Small intestine (tissue), 7 donors: ENCODE measurements at regions not wholly inside any gene's neighbourhood (a gene's known extent, or its start where the extent isn't known, plus 50 kb on each side); places are given as distances from the start of the nearest gene placed in this dataset.
A peak's percentile ranks its signal among the peaks of the same experiment; 100 is the strongest.

Source experiments
- DNase-seq, 2 donors: peaks; one replicate each; pipeline versions ENCODE4 v3.0.0 to v3.0.0-alpha.2; 2013
- FAIRE-seq: peaks from 2 replicates; lab custom pipeline; 2012; peaks lifted over from hg19 to GRCh38; lab: Jason Lieb, UNC
- H3K27ac ChIP-seq, 3 donors: one replicate each; pipeline ENCODE4 v1.5.1; 2013; ENCODE audit warnings: low read length in 2 of 3, mild to moderate bottlenecking in 2 of 3, control low read depth in 1 of 3, inconsistent platforms in 1 of 3, low read depth in 1 of 3, moderate library complexity in 1 of 3
- H3K27me3 ChIP-seq, 3 donors: one replicate each; pipeline ENCODE4 v1.6.1; 2013; ENCODE audit warnings: low read length in 3 of 3, inconsistent platforms in 1 of 3; ENCODE audit not compliant: control insufficient read depth in 3 of 3, insufficient read depth in 3 of 3
- H3K36me3 ChIP-seq, 3 donors: one replicate each; pipeline ENCODE4 v1.6.1; 2013; ENCODE audit warnings: low read length in 3 of 3, inconsistent platforms in 1 of 3, low read depth in 1 of 3, mild to moderate bottlenecking in 1 of 3, moderate library complexity in 1 of 3; ENCODE audit not compliant: control insufficient read depth in 3 of 3, insufficient read depth in 2 of 3
- H3K4me1 ChIP-seq, 3 donors: one replicate each; pipeline ENCODE4 v1.6.1; 2013; ENCODE audit warnings: low read length in 2 of 3, inconsistent platforms in 1 of 3, low read depth in 1 of 3, mild to moderate bottlenecking in 1 of 3, moderate library complexity in 1 of 3; ENCODE audit not compliant: control insufficient read depth in 3 of 3, insufficient read depth in 2 of 3
- H3K4me3 ChIP-seq, 3 donors: one replicate each; pipeline ENCODE4 v1.5.1; 2013; ENCODE audit warnings: low read length in 3 of 3, control low read depth in 1 of 3, inconsistent platforms in 1 of 3, low read depth in 1 of 3, mild to moderate bottlenecking in 1 of 3, moderate library complexity in 1 of 3
- H3K9me3 ChIP-seq, 2 donors: one replicate each; pipeline ENCODE4 v1.6.1; 2013; ENCODE audit warnings: low read depth in 1 of 2, low read length in 1 of 2; ENCODE audit not compliant: control insufficient read depth in 2 of 2, insufficient read depth in 1 of 2
- WGBS, 3 donors: extraction: QIAGEN DNeasy Blood & Tissue Kit; methylation state at CpG; one replicate each; pipeline ENCODE4 v1.1.7; 2013; 5-methylcytosine and 5-hydroxymethylcytosine counted together
- donor health status: healthy with polysubstance abuse.
- donor health status: control.
- donor health status: control.
- donor health status: Bipolar disorder and iron deficiency.
- donor health status: healthy.

- Histone ChIP-seq H3K36me3 (no peaks in the 10 kb centered on the region), H3K27ac (no peak overlapping the region), H3K27me3 (no peaks in the 10 kb centered on the region), H3K4me1 (no peaks in the 10 kb centered on the region), H3K4me3 (no peak overlapping the region), H3K9me3 (no peaks in the 10 kb centered on the region)
- no peak for FAIRE-seq
- DNase-seq, result no peak
- 74 to 80% (median 76%) methylated on average over 9 of the region's 9 CpGs for WGBS, 3 donors
Observed at GRCh38 chr5:82858151-82859025, 218.8 kb downstream of the TMEM167A start.

GRCh38 chr5:82855893-82856550 lies 221.2 kb downstream of the TMEM167A start:
- Histone ChIP-seq H3K4me3 (no peak overlapping the region), H3K4me1 (no peaks in the 10 kb centered on the region), H3K9me3 (no peaks in the 10 kb centered on the region), H3K27ac (peak overlapping the region in 1 of 3 donors; percentile 30), H3K27me3 (no peaks in the 10 kb centered on the region), H3K36me3 (no peaks in the 10 kb centered on the region)
- FAIRE-seq (no peak), DNase-seq (peak in 1 of 2 donors; percentile 10)
- 52 to 67% (median 57%) methylated on average over 5 of the region's 5 CpGs for WGBS, 3 donors

- no peak overlapping the region for H3K4me3 ChIP-seq
- peaks cover 0 to 2% (median 0%) of the 10 kb centered on the region in 3 donors for H3K4me1 ChIP-seq
- no peak overlapping the region for H3K27ac ChIP-seq
- H3K36me3 ChIP-seq, result no peaks in the 10 kb centered on the region
- H3K27me3 ChIP-seq, result no peaks in the 10 kb centered on the region
- 76 to 86% (median 81%) methylated on average over 3 of the region's 3 CpGs for WGBS, 3 donors
- no peaks in the 10 kb centered on the region for H3K9me3 ChIP-seq
- FAIRE-seq, result no peak
- DNase-seq, result no peak
Observed at GRCh38 chr5:82854956-82855355, 222.2 kb downstream of the TMEM167A start.

- FAIRE-seq (no peak), DNase-seq (no peak)
- Histone ChIP-seq H3K4me1 (peaks cover 0 to 2% (median 0%) of the 10 kb centered on the region in 3 donors), H3K27me3 (no peaks in the 10 kb centered on the region), H3K4me3 (no peak overlapping the region), H3K27ac (no peak overlapping the region), H3K36me3 (no peaks in the 10 kb centered on the region), H3K9me3 (peaks cover 0 to 5% of the 10 kb centered on the region in 2 donors)
- 67 to 70% (median 69%) methylated on average over 3 of the region's 3 CpGs for WGBS, 3 donors
Observed at GRCh38 chr5:82851471-82851870, 225.7 kb downstream of the TMEM167A start.

GRCh38 chr5:82850393-82850792 lies 226.8 kb downstream of the TMEM167A start:
- Histone ChIP-seq H3K27me3 (no peaks in the 10 kb centered on the region), H3K36me3 (no peaks in the 10 kb centered on the region), H3K4me1 (peaks cover 0 to 2% (median 0%) of the 10 kb centered on the region in 3 donors), H3K27ac (no peak overlapping the region), H3K4me3 (no peak overlapping the region), H3K9me3 (peaks cover 0 to 5% of the 10 kb centered on the region in 2 donors)
- no peak for FAIRE-seq
- 88 to 92% (median 89%) methylated on average over 2 of the region's 2 CpGs for WGBS, 3 donors
- no peak for DNase-seq

- Histone ChIP-seq H3K4me3 (no peak overlapping the region), H3K9me3 (peaks cover 0 to 5% of the 10 kb centered on the region in 2 donors), H3K27me3 (no peaks in the 10 kb centered on the region), H3K27ac (no peak overlapping the region), H3K4me1 (peaks cover 0 to 2% (median 0%) of the 10 kb centered on the region in 3 donors), H3K36me3 (no peaks in the 10 kb centered on the region)
- DNase-seq, result no peak
- FAIRE-seq, result no peak
Observed at GRCh38 chr5:82849885-82850284, 227.3 kb downstream of the TMEM167A start.

- Histone ChIP-seq H3K27ac (no peak overlapping the region), H3K4me3 (no peak overlapping the region), H3K4me1 (peaks cover 0 to 2% (median 0%) of the 10 kb centered on the region in 3 donors), H3K36me3 (no peaks in the 10 kb centered on the region), H3K9me3 (peaks cover 0 to 5% of the 10 kb centered on the region in 2 donors), H3K27me3 (no peaks in the 10 kb centered on the region)
- DNase-seq (no peak), FAIRE-seq (no peak)
- 84 to 92% (median 87%) methylated on average over 5 of the region's 5 CpGs for WGBS, 3 donors
Observed at GRCh38 chr5:82847562-82847961, 229.6 kb downstream of the TMEM167A start.

- H3K9me3 ChIP-seq, result peaks cover 0 to 16% of the 10 kb centered on the region in 2 donors
- no peak overlapping the region for H3K27ac ChIP-seq
- 72 to 90% (median 81%) methylated on average over 3 of the region's 3 CpGs for WGBS, 3 donors
- no peaks in the 10 kb centered on the region for H3K4me1 ChIP-seq
- no peak overlapping the region for H3K4me3 ChIP-seq
- DNase-seq (no peak), FAIRE-seq (no peak)
- no peaks in the 10 kb centered on the region for H3K27me3 ChIP-seq
- H3K36me3 ChIP-seq, result no peaks in the 10 kb centered on the region
Observed at GRCh38 chr5:82839881-82840280, 237.3 kb downstream of the TMEM167A start.
